ENCODE measurements at regions not wholly inside any gene's neighbourhood (a gene's known extent, or its start where the extent isn't known, plus 50 kb on each side); places are given as distances from the start of the nearest gene placed in this dataset.

GRCh38 chr2:80858965-80859364, 554.4 kb upstream of the LRRTM1 start:
- H3K9ac ChIP-seq = no peak overlapping the region
- no peaks in the 10 kb centered on the region for H4K20me1 ChIP-seq
- H3K9me3 ChIP-seq (replicated peaks in 1 of 11) = no peaks in the 10 kb centered on the region

GRCh38 chr2:80856227-80856626, 551.7 kb upstream of the LRRTM1 start:
- no peaks in the 10 kb centered on the region for H3K27me3 ChIP-seq
- no peaks in the 10 kb centered on the region for H4K20me1 ChIP-seq
- no peak overlapping the region for H3K4me2 ChIP-seq
- no peaks in the 10 kb centered on the region for H3K36me3 ChIP-seq
- H3K9ac ChIP-seq = no peak overlapping the region
- H3K27ac ChIP-seq = no peak overlapping the region
- H3K4me3 ChIP-seq = no peak overlapping the region
- TF ChIP-seq Cebpa-rat (IDR thresholded peaks at IDR 0.05) = no peak
- H3K9me3 ChIP-seq (replicated peaks in 1 of 11) = no peaks in the 10 kb centered on the region
- peaks cover 0 to 11% (median 0%) of the 10 kb centered on the region in 10 experiments; a peak in 5 of 20 replicates for H3K4me1 ChIP-seq

More at GRCh38 chr2:80858965-80859364, 554.4 kb upstream of the LRRTM1 start:
- H3K27ac ChIP-seq = no peak overlapping the region
- TF ChIP-seq Cebpa-rat (IDR thresholded peaks at IDR 0.05) = no peak
- H3K27me3 ChIP-seq = no peaks in the 10 kb centered on the region
- no peak overlapping the region for H3K4me3 ChIP-seq
- H3K4me1 ChIP-seq = peaks cover 0 to 16% (median 11%) of the 10 kb centered on the region in 10 experiments; a peak in 17 of 20 replicates
- H3K4me2 ChIP-seq = no peak overlapping the region
- H3K36me3 ChIP-seq = no peaks in the 10 kb centered on the region

GRCh38 chr2:80854831-80855230, 550.3 kb upstream of the LRRTM1 start:
- no peak overlapping the region for H3K9ac ChIP-seq
- no peak overlapping the region for H3K4me2 ChIP-seq
- H4K20me1 ChIP-seq = no peaks in the 10 kb centered on the region
- no peak overlapping the region for H3K27ac ChIP-seq
- no peaks in the 10 kb centered on the region for H3K27me3 ChIP-seq
- peaks cover 0 to 11% (median 0%) of the 10 kb centered on the region in 10 experiments; a peak in 5 of 20 replicates for H3K4me1 ChIP-seq
- no peaks in the 10 kb centered on the region for H3K36me3 ChIP-seq
- H3K9me3 ChIP-seq (replicated peaks in 1 of 11) = no peaks in the 10 kb centered on the region
- H3K4me3 ChIP-seq = no peak overlapping the region
- TF ChIP-seq Cebpa-rat (IDR thresholded peaks at IDR 0.05) = no peak

GRCh38 chr2:80852808-80853139, 548.2 kb upstream of the LRRTM1 start:
- Histone ChIP-seq H3K4me3 (no peak overlapping the region), H3K9ac (no peak overlapping the region), H3K4me2 (no peak overlapping the region), H3K27ac (no peak overlapping the region), H3K27me3 (no peaks in the 10 kb centered on the region), H3K4me1 (peaks cover 0 to 2% (median 0%) of the 10 kb centered on the region in 10 experiments; a peak in 1 of 20 replicates), H3K36me3 (no peaks in the 10 kb centered on the region), H3K9me3 (replicated peaks in 1 of 11) (no peaks in the 10 kb centered on the region), H4K20me1 (no peaks in the 10 kb centered on the region)
- TF ChIP-seq Cebpa-rat (IDR thresholded peaks at IDR 0.05) = no peak

GRCh38 chr2:80852079-80852807, 547.7 kb upstream of the LRRTM1 start:
- Histone ChIP-seq H3K4me1 (no peaks in the 10 kb centered on the region), H3K27me3 (no peaks in the 10 kb centered on the region), H3K9ac (no peak overlapping the region), H3K4me3 (no peak overlapping the region), H3K27ac (no peak overlapping the region), H3K9me3 (replicated peaks in 1 of 11) (no peaks in the 10 kb centered on the region), H4K20me1 (no peaks in the 10 kb centered on the region), H3K36me3 (no peaks in the 10 kb centered on the region), H3K4me2 (no peak overlapping the region)
- no peak for TF ChIP-seq Cebpa-rat (IDR thresholded peaks at IDR 0.05)

GRCh38 chr2:80830891-80831290, 526.3 kb upstream of the LRRTM1 start:
- Histone ChIP-seq H3K27me3 (no peaks in the 10 kb centered on the region), H3K4me2 (peak overlapping the region in 2 of 11 experiments; percentile 16 to 32; a peak in 2 of 22 replicates), H3K4me3 (no peak overlapping the region), H3K36me3 (no peaks in the 10 kb centered on the region), H3K4me1 (peaks cover 0 to 6% (median 0%) of the 10 kb centered on the region in 10 experiments; a peak in 3 of 20 replicates), H3K27ac (no peak overlapping the region), H3K9ac (no peak overlapping the region), H4K20me1 (no peaks in the 10 kb centered on the region), H3K9me3 (replicated peaks in 1 of 11) (no peaks in the 10 kb centered on the region)
- no peak for TF ChIP-seq Cebpa-rat (IDR thresholded peaks at IDR 0.05)

GRCh38 chr2:80822999-80823398, 518.4 kb upstream of the LRRTM1 start:
- Histone ChIP-seq H4K20me1 (no peaks in the 10 kb centered on the region), H3K36me3 (no peaks in the 10 kb centered on the region), H3K9me3 (replicated peaks in 1 of 11) (peaks cover 0 to 4% (median 0%) of the 10 kb centered on the region in 11 experiments; a peak in 4 of 22 replicates), H3K27me3 (no peaks in the 10 kb centered on the region), H3K4me3 (no peak overlapping the region), H3K9ac (no peak overlapping the region), H3K4me1 (no peaks in the 10 kb centered on the region), H3K27ac (no peak overlapping the region), H3K4me2 (no peak overlapping the region)
- no peak for TF ChIP-seq Cebpa-rat (IDR thresholded peaks at IDR 0.05)

- H4K20me1 ChIP-seq = no peaks in the 10 kb centered on the region
- H3K9me3 ChIP-seq (replicated peaks in 1 of 11) = peaks cover 0 to 4% (median 0%) of the 10 kb centered on the region in 11 experiments; a peak in 5 of 22 replicates
- H3K4me2 ChIP-seq = no peak overlapping the region
- H3K27ac ChIP-seq = no peak overlapping the region
- H3K4me3 ChIP-seq = no peak overlapping the region
- H3K4me1 ChIP-seq = no peaks in the 10 kb centered on the region
- no peaks in the 10 kb centered on the region for H3K36me3 ChIP-seq
- no peaks in the 10 kb centered on the region for H3K27me3 ChIP-seq
- no peak for TF ChIP-seq Cebpa-rat (IDR thresholded peaks at IDR 0.05)
- H3K9ac ChIP-seq = no peak overlapping the region
These were observed 510.7 kb upstream of the LRRTM1 start for GRCh38 chr2:80815259-80815658.

- no peaks in the 10 kb centered on the region for H3K27me3 ChIP-seq
- no peak overlapping the region for H3K4me2 ChIP-seq
- peaks cover 0 to 7% (median 0%) of the 10 kb centered on the region in 11 experiments; a peak in 2 of 22 replicates for H3K9me3 ChIP-seq (replicated peaks in 1 of 11)
- no peak overlapping the region for H3K4me3 ChIP-seq
- no peaks in the 10 kb centered on the region for H3K4me1 ChIP-seq
- H3K9ac ChIP-seq = no peak overlapping the region
- H3K27ac ChIP-seq = no peak overlapping the region
- H4K20me1 ChIP-seq = no peaks in the 10 kb centered on the region
- no peaks in the 10 kb centered on the region for H3K36me3 ChIP-seq
- no peak for TF ChIP-seq Cebpa-rat (IDR thresholded peaks at IDR 0.05)
These were observed 482.0 kb upstream of the LRRTM1 start for GRCh38 chr2:80786584-80786983.

GRCh38 chr2:80778704-80779103, 474.2 kb upstream of the LRRTM1 start:
- Histone ChIP-seq H3K9me3 (replicated peaks in 1 of 11) (peaks cover 0 to 7% (median 0%) of the 10 kb centered on the region in 11 experiments; a peak in 2 of 22 replicates), H3K4me1 (no peaks in the 10 kb centered on the region)
- TF ChIP-seq Cebpa-rat (IDR thresholded peaks at IDR 0.05) = no peak

More at GRCh38 chr2:80778704-80779103, 474.2 kb upstream of the LRRTM1 start:
- no peak overlapping the region for H3K27ac ChIP-seq
- no peak overlapping the region for H3K9ac ChIP-seq
- no peak overlapping the region for H3K4me2 ChIP-seq
- no peaks in the 10 kb centered on the region for H3K27me3 ChIP-seq
- no peaks in the 10 kb centered on the region for H3K36me3 ChIP-seq
- no peaks in the 10 kb centered on the region for H4K20me1 ChIP-seq
- H3K4me3 ChIP-seq = no peak overlapping the region
